GM21786 (cell line): ENCODE measurements at regions not wholly inside any gene's neighbourhood (a gene's known extent, or its start where the extent isn't known, plus 50 kb on each side); places are given as distances from the start of the nearest gene placed in this dataset.
"Not testable (repeated sequence)": the region's sequence is repeated elsewhere in the genome, so short reads cannot be mapped to it uniquely, and the experiment has no call there.

Source experiments
- ATAC-seq: cut with Tn5 transposase; IDR thresholded peaks from one replicate; pipeline ENCODE4 v1.9.1; 2021; ENCODE audit not compliant: unreplicated experiment

- no peak for ATAC-seq
Measured at GRCh38 chr4:20196476-20196875, 55.2 kb upstream of the SLIT2 start.

- no peak for ATAC-seq
Measured at GRCh38 chr4:20195071-20195885, 56.4 kb upstream of the SLIT2 start.

GRCh38 chr4:20194123-20195013, 57.3 kb upstream of the SLIT2 start:
- no peak for ATAC-seq

DNA sequence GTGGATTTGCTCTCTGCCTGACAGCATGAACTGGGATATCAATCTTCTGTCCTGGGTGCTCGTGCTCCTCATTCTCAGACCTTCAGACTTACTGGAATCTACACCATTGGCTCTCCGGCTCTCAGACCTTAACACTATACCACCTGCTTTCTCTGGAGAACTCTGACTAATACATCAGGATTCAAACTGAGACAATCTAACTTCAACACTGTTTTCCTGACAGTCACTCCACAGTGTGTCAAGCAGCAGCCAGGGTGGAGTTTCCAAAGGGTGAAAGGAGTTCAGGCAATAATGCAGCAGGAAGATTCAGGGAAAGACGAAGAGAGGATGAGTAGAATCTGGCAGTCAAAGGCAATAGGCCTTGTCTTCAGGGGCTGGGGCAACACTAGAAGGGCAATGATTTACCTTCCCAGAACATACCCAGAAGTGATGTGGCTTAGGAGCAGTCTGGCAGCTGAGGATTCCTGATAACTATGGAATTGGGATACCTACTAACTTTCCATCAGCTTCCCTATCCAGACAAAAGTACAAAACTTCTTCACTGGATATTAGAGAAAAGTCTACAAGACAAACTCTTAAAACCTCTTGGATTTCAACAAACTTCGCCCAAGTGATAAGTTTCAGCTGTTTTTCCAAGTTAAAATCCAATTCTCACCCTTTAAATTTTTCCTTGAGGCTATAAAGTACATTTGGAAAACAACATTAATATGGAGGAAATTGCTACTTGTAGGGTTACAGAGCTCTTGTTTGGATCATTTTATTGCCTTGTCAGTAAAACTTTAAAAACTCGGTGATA, 58.4 kb upstream of the SLIT2 start:
- ATAC-seq: no peak

GRCh38 chr4:20192736-20193135, 59.0 kb upstream of the SLIT2 start:
- no peak for ATAC-seq

- no peak for ATAC-seq
Measured at GRCh38 chr4:20185103-20185502, 66.6 kb upstream of the SLIT2 start.

DNA sequence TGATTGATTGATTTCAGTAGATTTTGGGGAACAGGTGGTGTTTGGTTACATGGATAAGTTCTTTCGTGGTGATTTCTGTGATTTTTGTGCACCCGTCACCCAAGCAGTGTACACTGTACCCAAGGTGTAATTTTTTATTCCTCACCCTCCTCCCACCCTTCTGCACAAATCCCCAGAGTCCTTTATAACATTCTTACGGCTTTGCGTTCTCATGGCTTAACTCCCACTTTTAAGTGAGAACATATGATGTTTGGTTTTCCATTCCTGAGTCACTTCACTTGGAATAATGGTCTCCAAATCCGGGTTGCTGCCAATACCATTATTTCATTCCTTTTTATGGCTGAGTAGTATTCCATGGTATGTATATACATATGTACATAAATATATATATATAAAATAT, 68.6 kb upstream of the SLIT2 start:
- not testable (repeated sequence) for ATAC-seq

DNA sequence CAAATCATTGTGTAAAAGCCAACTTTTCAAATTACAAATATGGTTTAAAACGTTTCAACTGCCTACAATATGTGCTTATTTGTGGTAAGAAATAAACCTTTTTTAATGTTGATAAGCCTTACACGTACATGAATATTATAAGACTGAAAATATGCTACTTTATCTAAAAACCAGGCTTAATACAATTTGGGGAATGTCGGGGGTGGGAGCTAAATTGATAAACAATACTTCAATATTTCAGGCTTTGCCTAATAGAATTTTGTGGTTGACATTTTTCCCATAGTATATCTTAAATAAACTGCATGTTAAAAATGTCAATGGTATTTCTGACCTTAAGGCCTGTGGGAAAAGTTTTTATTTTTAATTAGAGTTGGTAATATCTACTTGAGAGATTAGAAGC, 69.8 kb upstream of the SLIT2 start:
- ATAC-seq: no peak

- ATAC-seq: no peak
Measured at GRCh38 chr4:20180509-20180908, 71.2 kb upstream of the SLIT2 start.

- no peak for ATAC-seq
Measured at GRCh38 chr4:20178902-20179576, 72.7 kb upstream of the SLIT2 start.

DNA sequence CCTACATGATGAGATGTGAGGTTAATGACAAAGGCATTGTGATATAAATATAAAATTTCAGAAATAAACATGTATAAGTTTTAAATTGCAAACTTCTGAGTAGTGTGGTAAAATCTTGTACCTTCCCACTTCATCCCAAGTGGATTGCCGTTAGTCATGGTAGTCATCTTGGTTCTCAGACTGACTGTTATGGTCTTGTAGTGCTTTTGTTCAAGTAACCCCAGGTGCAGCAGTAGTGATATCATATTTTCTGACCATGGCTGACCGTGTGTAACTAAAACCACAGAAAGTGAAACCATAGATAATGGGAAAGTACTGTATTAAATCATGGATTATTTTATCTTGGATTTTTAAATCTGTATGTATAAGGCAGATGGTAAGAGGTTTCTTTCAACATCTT, 74.8 kb upstream of the SLIT2 start:
- no peak for ATAC-seq

GRCh38 chr4:20172070-20172760, 79.5 kb upstream of the SLIT2 start:
- no peak for ATAC-seq

DNA sequence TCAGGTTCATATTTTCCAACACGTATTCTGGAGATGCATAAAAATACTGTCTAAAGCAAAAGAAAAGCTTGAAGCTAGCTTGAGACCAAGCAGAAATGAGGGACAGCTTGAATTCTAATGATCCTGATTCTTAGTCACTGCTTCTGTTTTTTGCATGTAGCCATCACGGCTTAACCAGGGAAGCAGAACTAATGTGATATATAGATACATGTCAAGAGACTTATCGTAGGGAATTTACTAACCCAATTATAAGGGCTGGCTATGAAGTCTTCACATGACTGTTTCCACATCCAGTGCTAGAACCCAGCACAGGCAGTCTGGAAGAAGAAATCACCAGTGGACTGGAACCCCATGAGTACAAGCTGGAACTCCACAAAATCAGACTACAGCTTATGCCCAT, 85.2 kb upstream of the SLIT2 start:
- ATAC-seq: no peak

GRCh38 chr4:20159516-20159915, 92.2 kb upstream of the SLIT2 start:
- ATAC-seq: no peak

GRCh38 chr4:20158195-20158594, 93.5 kb upstream of the SLIT2 start:
- no peak for ATAC-seq

DNA sequence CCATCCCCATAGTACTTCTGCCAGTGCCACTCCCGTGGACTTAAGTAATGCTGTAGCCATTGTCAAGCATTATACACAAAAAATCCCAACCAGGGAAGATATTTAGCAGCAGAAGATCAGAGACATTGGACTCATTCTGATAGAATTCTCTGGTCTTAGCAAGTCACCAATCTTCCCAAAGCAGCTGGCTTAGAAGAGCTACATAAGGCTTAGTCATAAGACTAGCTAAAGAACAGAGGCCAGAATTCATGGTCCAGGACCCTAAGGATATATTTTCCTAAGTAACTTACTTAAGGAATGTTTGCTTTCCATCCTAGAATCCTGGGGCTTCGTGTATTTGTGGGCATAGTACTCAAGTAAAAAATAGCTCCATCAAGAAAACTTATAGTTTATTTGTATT, 100.3 kb upstream of the SLIT2 start:
- ATAC-seq: no peak

GRCh38 chr4:20149143-20149542, 102.6 kb upstream of the SLIT2 start:
- ATAC-seq: not testable (repeated sequence)

DNA sequence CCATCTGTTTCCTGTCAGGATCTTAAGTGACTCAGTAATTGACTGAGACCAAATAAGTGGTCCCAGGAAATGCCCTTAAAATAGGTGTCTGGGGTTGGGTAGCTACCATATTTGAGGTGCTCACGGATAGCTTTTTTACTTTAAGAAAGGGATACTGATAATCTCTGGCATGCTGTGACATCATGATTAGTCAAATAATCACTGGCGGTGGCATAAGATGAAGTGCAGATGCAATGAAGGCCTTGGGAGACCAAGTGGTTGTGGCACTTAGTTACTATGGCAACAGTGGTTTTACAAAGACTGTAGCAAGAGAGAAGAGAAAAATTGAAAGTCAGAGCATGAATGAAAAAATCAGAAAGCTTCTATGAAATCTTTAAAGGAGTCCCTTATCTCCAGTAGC, 114.5 kb upstream of the SLIT2 start:
- no peak for ATAC-seq

DNA sequence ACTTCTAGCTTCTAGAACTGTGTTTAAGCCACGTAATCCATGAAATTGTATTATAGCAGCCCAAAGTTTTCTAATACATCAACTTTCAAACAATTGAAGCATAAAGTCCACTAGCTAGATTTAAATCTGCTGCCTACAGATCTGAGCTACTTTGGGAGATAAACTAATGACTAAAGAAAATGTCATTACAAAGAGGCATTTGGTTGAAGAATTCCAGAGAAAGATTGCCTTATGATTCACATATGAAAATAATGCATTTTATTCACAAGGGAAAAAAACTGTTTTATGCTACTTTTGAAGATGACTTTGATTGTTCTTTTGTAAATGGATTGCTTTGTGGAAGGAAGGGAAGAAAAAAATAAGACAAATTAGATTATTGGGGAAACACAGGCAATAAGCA, 124.1 kb upstream of the SLIT2 start:
- no peak for ATAC-seq

- ATAC-seq: no peak
Measured at GRCh38 chr4:20126906-20127305, 124.8 kb upstream of the SLIT2 start.
